ENCODE measurements at regions not wholly inside any gene's neighbourhood (a gene's known extent, or its start where the extent isn't known, plus 50 kb on each side); places are given as distances from the start of the nearest gene placed in this dataset.

DNA sequence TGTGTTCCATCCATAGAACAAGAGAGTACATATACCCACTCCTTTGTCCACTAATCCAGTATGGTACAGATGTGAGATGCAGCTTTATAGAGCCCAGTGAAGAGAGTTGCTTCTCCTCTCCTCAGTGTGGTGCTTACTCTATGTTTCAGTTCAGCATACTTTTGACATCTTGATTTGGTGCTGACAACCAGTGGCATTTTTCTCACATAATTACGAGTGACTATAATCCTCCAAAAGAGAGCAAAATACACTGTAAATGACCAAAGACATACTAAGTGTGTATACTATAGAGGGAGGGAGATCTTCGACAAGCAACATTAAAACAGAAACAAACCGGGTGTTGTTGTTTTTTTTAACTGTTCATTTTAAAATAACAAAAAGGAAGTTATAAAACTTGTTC is 191.5 kb downstream of the KLHL28 start:
- POLR2A ChIA-PET, result no interaction called here
- Mint-ChIP-seq H3K4me1 (ENCODE audit: low read depth) (peaks cover 10% of the 10 kb centered on the region), H3K27ac (no peak overlapping the region), H3K4me3 (no peak overlapping the region), H3K9me3 (no peaks in the 10 kb centered on the region), H3K36me3 (ENCODE audit: low read depth) (no peaks in the 10 kb centered on the region), H3K27me3 (peaks cover 10% of the 10 kb centered on the region)
- TF ChIP-seq, protein P1, sequence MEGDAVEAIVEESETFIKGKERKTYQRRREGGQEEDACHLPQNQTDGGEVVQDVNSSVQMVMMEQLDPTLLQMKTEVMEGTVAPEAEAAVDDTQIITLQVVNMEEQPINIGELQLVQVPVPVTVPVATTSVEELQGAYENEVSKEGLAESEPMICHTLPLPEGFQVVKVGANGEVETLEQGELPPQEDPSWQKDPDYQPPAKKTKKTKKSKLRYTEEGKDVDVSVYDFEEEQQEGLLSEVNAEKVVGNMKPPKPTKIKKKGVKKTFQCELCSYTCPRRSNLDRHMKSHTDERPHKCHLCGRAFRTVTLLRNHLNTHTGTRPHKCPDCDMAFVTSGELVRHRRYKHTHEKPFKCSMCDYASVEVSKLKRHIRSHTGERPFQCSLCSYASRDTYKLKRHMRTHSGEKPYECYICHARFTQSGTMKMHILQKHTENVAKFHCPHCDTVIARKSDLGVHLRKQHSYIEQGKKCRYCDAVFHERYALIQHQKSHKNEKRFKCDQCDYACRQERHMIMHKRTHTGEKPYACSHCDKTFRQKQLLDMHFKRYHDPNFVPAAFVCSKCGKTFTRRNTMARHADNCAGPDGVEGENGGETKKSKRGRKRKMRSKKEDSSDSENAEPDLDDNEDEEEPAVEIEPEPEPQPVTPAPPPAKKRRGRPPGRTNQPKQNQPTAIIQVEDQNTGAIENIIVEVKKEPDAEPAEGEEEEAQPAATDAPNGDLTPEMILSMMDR (IDR thresholded peaks at IDR 0.05), result no peak
- DNase-seq, result no peak
- intact Hi-C loops (cut with micrococcal nuclease), result no loop called here
- ATAC-seq, result no peak
- CTCF ChIA-PET, result no interaction called here

DNA sequence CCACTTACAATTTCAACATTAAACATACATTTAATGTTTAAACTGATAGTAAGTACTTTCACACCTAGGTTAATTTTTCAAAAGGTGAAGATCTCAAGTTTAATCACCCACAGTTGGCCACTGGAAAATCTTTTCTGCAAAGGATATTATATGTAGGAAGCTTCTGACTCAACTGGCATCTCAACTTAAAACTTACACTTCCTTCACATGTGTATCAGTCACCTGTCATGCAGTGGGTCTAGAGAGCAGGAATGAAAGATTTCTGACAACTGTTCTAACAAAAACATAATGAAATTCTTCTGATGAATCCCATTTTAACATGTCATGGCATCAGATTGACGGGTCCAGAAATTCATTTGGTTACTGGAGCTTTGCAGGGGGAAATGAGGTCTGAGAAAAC is 192.8 kb downstream of the KLHL28 start:
- no peak for DNase-seq

DNA sequence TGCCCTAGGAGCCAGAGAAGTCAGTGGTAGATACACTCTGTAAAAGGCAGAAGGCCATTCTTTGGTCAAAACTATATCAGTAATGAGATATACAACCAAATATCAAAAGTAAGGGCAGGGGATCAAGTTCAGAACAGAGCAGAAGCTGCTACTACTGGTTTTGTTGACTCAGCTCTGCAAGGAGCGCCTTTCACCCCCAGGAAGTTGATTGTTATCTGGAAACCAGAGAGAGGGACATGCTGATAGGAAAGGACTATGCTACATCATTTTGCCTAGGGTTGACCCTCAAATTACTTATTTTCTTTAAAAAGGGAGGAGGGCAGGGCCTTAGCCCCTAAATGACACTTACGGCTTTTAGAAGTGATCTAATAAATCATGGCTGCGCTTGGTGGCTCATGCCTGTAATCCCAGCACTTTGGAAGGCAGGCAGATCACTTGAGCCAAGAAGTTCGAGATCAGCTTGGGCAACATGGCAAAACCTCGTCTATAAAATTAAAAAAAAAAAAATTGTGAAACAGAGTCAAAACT is 194.0 kb downstream of the KLHL28 start:
- H3K27ac Mint-ChIP-seq, result no peak overlapping the region
- no peak for ATAC-seq
- no peak overlapping the region for H3K4me3 Mint-ChIP-seq
- ChIA-PET POLR2A (no interaction called here), CTCF (no interaction called here)
- peaks cover 10% of the 10 kb centered on the region for H3K4me1 Mint-ChIP-seq (ENCODE audit: low read depth)
- no peak for DNase-seq
- H3K27me3 Mint-ChIP-seq, result peaks cover 12% of the 10 kb centered on the region
- TF ChIP-seq, protein P1 (IDR thresholded peaks at IDR 0.05), result no peak
- no peaks in the 10 kb centered on the region for H3K9me3 Mint-ChIP-seq
- intact Hi-C loops (cut with micrococcal nuclease), result no loop called here
- no peaks in the 10 kb centered on the region for H3K36me3 Mint-ChIP-seq (ENCODE audit: low read depth)

More for the DNA sequence above, 192.8 kb downstream of the KLHL28 start:
- H3K27ac Mint-ChIP-seq, result no peak overlapping the region
- TF ChIP-seq, protein P1 (IDR thresholded peaks at IDR 0.05), result no peak
- ChIA-PET POLR2A (no interaction called here), CTCF (no interaction called here)
- no peaks in the 10 kb centered on the region for H3K9me3 Mint-ChIP-seq
- no peak overlapping the region for H3K4me3 Mint-ChIP-seq
- ATAC-seq, result peak; percentile 39
- H3K4me1 Mint-ChIP-seq (ENCODE audit: low read depth), result peaks cover 10% of the 10 kb centered on the region
- H3K27me3 Mint-ChIP-seq, result peaks cover 12% of the 10 kb centered on the region
- H3K36me3 Mint-ChIP-seq (ENCODE audit: low read depth), result no peaks in the 10 kb centered on the region
- intact Hi-C loops (cut with micrococcal nuclease), result no loop called here

DNA sequence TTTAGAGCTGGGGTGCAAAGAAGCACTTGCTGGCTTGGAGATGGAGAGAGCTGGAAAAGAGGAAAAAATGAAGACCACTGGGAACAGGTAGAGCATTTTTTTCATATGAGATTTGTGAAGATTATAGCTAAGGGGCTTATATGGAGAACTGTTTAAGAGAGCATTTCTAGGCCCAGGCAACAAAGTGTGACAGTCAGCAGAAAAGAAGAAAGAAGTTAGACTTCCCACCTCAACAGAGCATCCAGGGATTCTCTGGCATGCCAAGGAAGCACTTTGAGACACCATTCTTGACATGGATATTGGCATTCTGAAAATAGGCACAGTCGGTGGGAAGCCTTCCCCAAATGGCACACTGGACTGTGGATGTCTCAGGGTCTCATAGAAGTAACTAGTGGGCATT is 195.5 kb downstream of the KLHL28 start:
- peaks cover 10% of the 10 kb centered on the region for H3K4me1 Mint-ChIP-seq (ENCODE audit: low read depth)
- ChIA-PET POLR2A (no interaction called here), CTCF (no interaction called here)
- no peak for DNase-seq
- H3K27ac Mint-ChIP-seq, result no peak overlapping the region
- TF ChIP-seq, protein P1 (IDR thresholded peaks at IDR 0.05), result no peak
- no peaks in the 10 kb centered on the region for H3K9me3 Mint-ChIP-seq
- no peaks in the 10 kb centered on the region for H3K36me3 Mint-ChIP-seq (ENCODE audit: low read depth)
- peaks cover 10% of the 10 kb centered on the region for H3K27me3 Mint-ChIP-seq
- no peak overlapping the region for H3K4me3 Mint-ChIP-seq
- intact Hi-C loops (cut with micrococcal nuclease), result no loop called here
- no peak for ATAC-seq

DNA sequence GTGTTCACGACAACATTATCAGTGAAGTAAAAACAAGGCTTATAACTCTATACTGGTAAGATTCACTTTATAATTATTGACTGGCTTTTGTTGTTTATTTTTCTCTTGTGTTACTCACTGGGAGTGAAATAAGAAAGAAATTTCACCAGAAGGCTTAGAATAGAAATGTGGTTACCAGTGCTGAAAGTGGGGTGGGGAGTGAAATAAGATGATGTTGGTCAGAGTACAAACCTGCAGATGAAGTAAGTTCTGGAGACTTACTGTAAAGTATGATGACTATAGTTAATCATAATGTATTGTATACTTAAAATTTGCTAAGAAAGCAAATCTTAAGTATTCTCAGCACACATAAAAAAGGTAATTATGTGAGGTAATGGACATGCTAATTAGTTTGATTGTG is 198.4 kb downstream of the KLHL28 start:
- intact Hi-C loops (cut with micrococcal nuclease), result no loop called here
- Mint-ChIP-seq H3K27me3 (peaks cover 10% of the 10 kb centered on the region), H3K36me3 (ENCODE audit: low read depth) (no peaks in the 10 kb centered on the region), H3K4me1 (ENCODE audit: low read depth) (peaks cover 5% of the 10 kb centered on the region), H3K9me3 (no peaks in the 10 kb centered on the region), H3K4me3 (no peak overlapping the region), H3K27ac (no peak overlapping the region)
- TF ChIP-seq, protein P1 (IDR thresholded peaks at IDR 0.05), result no peak
- DNase-seq, result no peak
- CTCF ChIA-PET, result no interaction called here
- POLR2A ChIA-PET, result no interaction called here
- no peak for ATAC-seq

All from activated CD8-positive, alpha-beta T cell treated with anti-CD3 and anti-CD28 coated beads for 36 hours (primary cell).